ENCODE measurements at regions not wholly inside any gene's neighbourhood (a gene's known extent, or its start where the extent isn't known, plus 50 kb on each side); places are given as distances from the start of the nearest gene placed in this dataset.

- no peak for FAIRE-seq
- no peak for DNase-seq (ENCODE audit: insufficient read length, low spot score)
- no peak for TF ChIP-seq POLR2A (IDR thresholded peaks at IDR 0.05; ENCODE audit: low read depth, low read length)
These were observed 379.2 kb upstream of the NFE2L3 start for GRCh38 chr7:25772802-25773201.

- no peak for FAIRE-seq
- DNase-seq (ENCODE audit: insufficient read length, low spot score) = no peak
- TF ChIP-seq POLR2A (IDR thresholded peaks at IDR 0.05; ENCODE audit: low read depth, low read length) = no peak
These were observed 377.3 kb upstream of the NFE2L3 start for GRCh38 chr7:25774675-25775074.

- DNase-seq (ENCODE audit: insufficient read length, low spot score) (no peak), FAIRE-seq (no peak)
- no peak for TF ChIP-seq POLR2A (IDR thresholded peaks at IDR 0.05; ENCODE audit: low read depth, low read length)
These were observed 376.4 kb upstream of the NFE2L3 start for GRCh38 chr7:25775570-25775969.

GRCh38 chr7:25775999-25776743 lies 375.8 kb upstream of the NFE2L3 start:
- no peak for DNase-seq (ENCODE audit: insufficient read length, low spot score)
- no peak for FAIRE-seq
- TF ChIP-seq POLR2A (IDR thresholded peaks at IDR 0.05; ENCODE audit: low read depth, low read length) = no peak

GRCh38 chr7:25776744-25777123 lies 375.3 kb upstream of the NFE2L3 start:
- DNase-seq (ENCODE audit: insufficient read length, low spot score) (no peak), FAIRE-seq (no peak)
- TF ChIP-seq POLR2A (IDR thresholded peaks at IDR 0.05; ENCODE audit: low read depth, low read length) = no peak

GRCh38 chr7:25777969-25778708 lies 373.9 kb upstream of the NFE2L3 start:
- DNase-seq (ENCODE audit: insufficient read length, low spot score) (no peak), FAIRE-seq (no peak)
- no peak for TF ChIP-seq POLR2A (IDR thresholded peaks at IDR 0.05; ENCODE audit: low read depth, low read length)

GRCh38 chr7:25779002-25779546 lies 372.9 kb upstream of the NFE2L3 start:
- DNase-seq (ENCODE audit: insufficient read length, low spot score) (no peak), FAIRE-seq (no peak)

GRCh38 chr7:25780904-25781303 lies 371.1 kb upstream of the NFE2L3 start:
- DNase-seq (ENCODE audit: insufficient read length, low spot score) = no peak
- TF ChIP-seq POLR2A (IDR thresholded peaks at IDR 0.05; ENCODE audit: low read depth, low read length) = no peak
- FAIRE-seq = no peak

More at GRCh38 chr7:25779002-25779546, 372.9 kb upstream of the NFE2L3 start:
- no peak for TF ChIP-seq POLR2A (IDR thresholded peaks at IDR 0.05; ENCODE audit: low read depth, low read length)

- no peak for FAIRE-seq
- TF ChIP-seq POLR2A (IDR thresholded peaks at IDR 0.05; ENCODE audit: low read depth, low read length) = no peak
- DNase-seq (ENCODE audit: insufficient read length, low spot score) = no peak
These were observed 370.3 kb upstream of the NFE2L3 start for GRCh38 chr7:25781704-25782103.

- no peak for TF ChIP-seq POLR2A (IDR thresholded peaks at IDR 0.05; ENCODE audit: low read depth, low read length)
- DNase-seq (ENCODE audit: insufficient read length, low spot score) (no peak), FAIRE-seq (no peak)
These were observed 365.1 kb upstream of the NFE2L3 start for GRCh38 chr7:25786936-25787335.

- DNase-seq (ENCODE audit: insufficient read length, low spot score) (no peak), FAIRE-seq (no peak)
- TF ChIP-seq POLR2A (IDR thresholded peaks at IDR 0.05; ENCODE audit: low read depth, low read length) = no peak
These were observed 364.7 kb upstream of the NFE2L3 start for GRCh38 chr7:25787336-25787735.

- DNase-seq (ENCODE audit: insufficient read length, low spot score) (no peak), FAIRE-seq (no peak)
- TF ChIP-seq POLR2A (IDR thresholded peaks at IDR 0.05; ENCODE audit: low read depth, low read length) = no peak
These were observed 363.6 kb upstream of the NFE2L3 start for GRCh38 chr7:25788371-25788770.

GRCh38 chr7:25788961-25789620 lies 362.9 kb upstream of the NFE2L3 start:
- no peak for FAIRE-seq
- DNase-seq (ENCODE audit: insufficient read length, low spot score) = no peak
- TF ChIP-seq POLR2A (IDR thresholded peaks at IDR 0.05; ENCODE audit: low read depth, low read length) = no peak

Measured in H54 (cell line).